ENCODE measurements at regions not wholly inside any gene's neighbourhood (a gene's known extent, or its start where the extent isn't known, plus 50 kb on each side); places are given as distances from the start of the nearest gene placed in this dataset.

- no peak for DNase-seq (ENCODE audit: low read depth, low spot score)
- intact Hi-C loops (cut with micrococcal nuclease) (no loop called here), dilution Hi-C loops (cut with MboI; ENCODE audit: extremely low pct_ligation_motif_present, low sequenced_read_pairs) (no loop called here)
- Histone ChIP-seq H3K27me3 (ENCODE audit: control insufficient read depth in 2 of 2, insufficient read depth in 2 of 2, low read length in 2 of 2) (peaks cover 6 to 8% of the 10 kb centered on the region in 2 experiments), H3K4me2 (ENCODE audit: insufficient read depth, low read length) (no peak overlapping the region), H3K79me2 (ENCODE audit: control insufficient read depth, insufficient read depth, low read length) (no peaks in the 10 kb centered on the region), H3K27ac (ENCODE audit: insufficient read depth, low read depth, low read length) (no peak overlapping the region), H3K4me1 (ENCODE audit: control insufficient read depth, extremely low read depth, insufficient read depth, low read length) (no peaks in the 10 kb centered on the region), H3K4me3 (replicated peaks in 1 of 3; ENCODE audit: insufficient read depth in 1 of 3, low read depth in 1 of 3, low read length in 3 of 3) (no peak overlapping the region), H3K36me3 (ENCODE audit: control insufficient read depth in 2 of 2, extremely low read depth in 1 of 2, insufficient read depth in 2 of 2, low read length in 2 of 2) (no peaks in the 10 kb centered on the region), H3K9me3 (replicated peaks; ENCODE audit: control insufficient read depth, insufficient read depth, low read length) (no peaks in the 10 kb centered on the region), H4K20me1 (replicated peaks; ENCODE audit: control insufficient read depth, extremely low read depth, insufficient read depth, low read length) (no peaks in the 10 kb centered on the region), H3K9me1 (replicated peaks; ENCODE audit: control insufficient read depth, extremely low read depth, insufficient read depth, low read length) (no peaks in the 10 kb centered on the region), H2AFZ (ENCODE audit: low read depth, low read length) (no peak overlapping the region), H3K9ac (replicated peaks; ENCODE audit: extremely low read depth, insufficient read depth, low read length) (no peak overlapping the region)
- TF ChIP-seq CTCF (IDR thresholded peaks at IDR 0.05; ENCODE audit: extremely low read depth in 1 of 2, insufficient read depth in 1 of 2, low read depth in 1 of 2, low read length in 2 of 2): no peak
- no peak for TF ChIP-seq FOS (IDR thresholded peaks at IDR 0.05; ENCODE audit: borderline replicate concordance, insufficient read depth, low read length)
- no peak for TF ChIP-seq POLR2A (IDR thresholded peaks at IDR 0.05; ENCODE audit: low read depth, low read length)
- TF ChIP-seq EZH2 (IDR thresholded peaks at IDR 0.05; ENCODE audit: borderline replicate concordance, low read depth, low read length, severe bottlenecking): no peak
- no peak for TF ChIP-seq POLR2AphosphoS5 (IDR thresholded peaks at IDR 0.05; ENCODE audit: insufficient read depth, low read depth, low read length)
- TF ChIP-seq MAX (IDR thresholded peaks at IDR 0.05; ENCODE audit: insufficient read depth, insufficient read length): no peak
- no peak for TF ChIP-seq JUN (IDR thresholded peaks at IDR 0.05; ENCODE audit: borderline replicate concordance, insufficient read depth, insufficient read length, low read depth)
- no peak for TF ChIP-seq GATA2 (IDR thresholded peaks at IDR 0.05; ENCODE audit: insufficient read depth, insufficient read length, low read depth, low read length)
- no peak for TF ChIP-seq MYC (IDR thresholded peaks at IDR 0.05; ENCODE audit: low read depth, low read length)
- ChIA-PET CTCF (interaction anchor here (1.2 kb wide), 1 partner anchor 9 kb away, joined by 3 read pairs; no protein-coding TSS in a partner anchor), POLR2A (no interaction called here)
- FAIRE-seq: no peak
- BruUV-seq (replicated peaks): no TSS peak
Observed at GRCh38 chr12:3924761-3925160, 51.6 kb upstream of the PARP11 start.

Measured in endothelial cell of umbilical vein (primary cell).